NCI-H446 treated with DMSO at 0.1 percent for 48 hours (cell line): ENCODE measurements at regions not wholly inside any gene's neighbourhood (a gene's known extent, or its start where the extent isn't known, plus 50 kb on each side); places are given as distances from the start of the nearest gene placed in this dataset.
"Not testable (repeated sequence)": the region's sequence is repeated elsewhere in the genome, so short reads cannot be mapped to it uniquely, and the experiment has no call there.

ENCODE experiments used
- DNase-seq: peaks from one replicate; lab custom pipeline; 2025; lab: John Stamatoyannopoulos, UW

DNA sequence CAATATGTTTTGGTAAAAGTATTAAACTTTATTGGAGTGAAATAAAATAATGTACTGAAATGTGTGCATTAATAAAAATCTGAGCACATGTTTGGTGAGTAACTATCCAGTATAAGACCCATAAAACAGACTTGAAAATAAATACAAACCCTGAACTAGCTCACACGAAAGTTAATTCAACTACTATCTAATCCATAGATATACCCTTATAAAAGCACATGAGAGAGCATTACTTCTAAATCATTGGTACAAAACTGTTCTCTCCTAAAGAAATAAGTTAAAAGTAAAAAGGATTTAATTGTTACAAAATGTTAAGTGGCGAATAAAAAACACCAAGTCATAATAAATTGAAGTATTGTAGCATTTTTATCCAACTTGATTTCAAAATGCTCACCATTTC lies 295.6 kb downstream of the PTPRC start:
- no peak for DNase-seq

DNA sequence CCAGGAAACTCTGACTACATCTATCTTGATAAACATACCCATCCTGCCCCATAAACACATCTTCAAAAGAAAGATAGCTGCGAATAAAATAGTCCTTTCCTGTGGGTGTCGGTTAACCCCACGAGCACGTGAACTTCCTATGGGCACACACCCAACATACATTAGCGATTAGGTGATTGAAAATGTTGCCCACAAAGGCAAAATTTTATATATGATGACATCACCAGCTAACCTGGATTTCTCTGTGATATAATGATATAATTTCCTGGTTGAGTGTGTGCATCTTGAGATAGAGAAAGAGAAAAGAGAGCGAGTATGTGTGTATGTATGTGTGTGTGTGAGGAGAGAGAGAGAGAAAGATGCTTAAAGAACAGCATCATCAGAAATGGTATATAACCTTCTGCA lies 296.1 kb downstream of the PTPRC start:
- peak; percentile 80 for DNase-seq

DNA sequence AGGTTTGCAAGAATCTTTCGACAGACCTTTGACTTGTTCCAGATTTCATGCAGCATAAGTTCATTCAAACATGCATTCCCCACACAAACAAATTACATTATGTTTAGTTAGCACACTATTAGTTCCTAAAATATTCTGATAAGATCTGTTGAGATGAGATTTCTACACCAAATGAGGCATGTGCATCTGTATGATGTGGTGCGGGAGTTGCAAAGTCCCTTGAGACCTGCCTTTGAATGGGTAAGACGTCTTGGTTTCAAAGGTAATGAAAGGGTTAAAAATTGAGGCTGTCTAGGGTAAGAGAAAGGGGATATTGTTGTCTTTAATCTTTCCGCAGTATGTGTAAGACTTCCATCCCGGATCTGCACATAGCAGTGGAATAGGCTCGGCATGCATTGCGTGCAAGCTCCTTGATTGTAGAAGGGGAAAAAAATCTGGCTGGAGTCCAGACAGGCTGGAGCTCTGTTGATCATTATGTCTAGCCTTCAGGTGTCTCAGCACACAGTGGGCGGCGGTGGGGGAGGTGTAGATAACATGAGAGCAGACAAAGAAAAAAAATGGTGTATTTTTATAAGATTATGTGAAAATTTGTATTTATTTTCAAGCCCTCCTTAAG lies 296.6 kb downstream of the PTPRC start:
- peak; percentile 97 for DNase-seq

DNA sequence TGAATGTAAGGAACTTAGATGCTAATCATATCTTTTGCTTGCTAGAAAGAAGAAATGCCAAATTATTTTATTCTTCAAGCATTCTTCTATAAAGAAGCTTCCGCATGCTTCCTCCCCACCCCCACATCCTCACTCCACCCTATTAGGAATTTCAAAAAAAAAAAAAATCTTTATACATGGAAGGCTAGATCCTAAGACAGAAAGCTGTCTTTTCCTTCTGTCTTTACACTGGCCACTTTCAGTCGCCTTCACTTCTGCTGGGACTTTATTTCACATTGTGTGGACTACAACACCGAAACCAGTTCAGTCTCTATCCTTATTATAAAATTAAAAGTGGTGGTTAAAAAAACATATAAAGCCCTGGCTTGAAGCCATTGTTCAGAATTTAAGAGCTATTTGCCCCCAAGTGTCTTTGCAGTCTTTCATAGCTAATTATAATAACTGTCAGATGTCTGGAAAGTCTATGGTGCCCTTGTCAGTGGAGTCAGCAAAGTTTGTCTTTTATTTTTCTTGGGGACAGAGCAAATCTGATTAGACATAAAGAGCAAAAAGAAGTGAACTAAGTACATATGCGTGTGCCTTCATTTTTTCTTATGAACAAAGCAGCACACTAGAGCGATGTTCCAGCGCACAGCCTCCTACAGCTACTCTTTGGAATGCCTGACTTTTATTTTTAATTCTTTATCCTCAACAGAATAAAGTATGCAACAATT lies 297.7 kb downstream of the PTPRC start:
- peak; percentile 32 for DNase-seq

DNA sequence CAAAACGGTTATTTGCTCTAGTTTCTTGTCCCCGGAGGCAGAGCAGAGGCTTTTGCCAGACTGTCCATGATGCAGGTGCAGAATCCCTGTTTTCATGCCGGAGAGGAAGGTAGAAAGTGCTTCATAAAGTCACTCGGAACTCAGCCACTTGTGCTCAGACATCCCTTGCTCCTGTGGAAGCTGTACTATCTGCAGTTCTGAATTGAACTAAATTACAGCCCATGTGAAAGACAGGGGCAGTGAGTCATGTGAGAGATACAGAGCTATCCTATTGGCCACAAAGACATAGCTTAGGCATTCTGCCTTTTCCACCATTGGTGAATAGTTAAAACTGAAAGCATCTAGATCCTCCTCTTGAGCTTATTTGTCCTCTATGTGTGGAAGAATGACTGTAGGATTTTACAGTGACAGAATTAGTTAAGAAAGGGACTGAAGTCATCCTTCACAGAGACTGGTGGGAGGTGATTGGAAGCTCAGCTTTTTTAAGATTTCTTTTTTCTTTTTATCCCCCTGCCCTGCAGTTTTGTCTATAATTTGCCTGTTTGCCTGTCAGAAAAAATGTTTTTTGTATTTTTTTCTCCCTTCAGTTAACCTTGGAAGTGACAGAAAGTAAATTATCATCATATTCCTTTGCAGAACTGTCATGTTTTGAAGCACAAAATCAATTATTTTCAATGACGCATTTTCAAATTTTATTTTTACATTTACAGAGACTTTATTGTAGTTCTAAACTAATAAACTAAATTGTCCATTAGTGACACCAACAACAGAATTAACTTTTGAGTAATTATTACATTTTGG lies 298.6 kb downstream of the PTPRC start:
- peak; percentile 97 for DNase-seq

DNA sequence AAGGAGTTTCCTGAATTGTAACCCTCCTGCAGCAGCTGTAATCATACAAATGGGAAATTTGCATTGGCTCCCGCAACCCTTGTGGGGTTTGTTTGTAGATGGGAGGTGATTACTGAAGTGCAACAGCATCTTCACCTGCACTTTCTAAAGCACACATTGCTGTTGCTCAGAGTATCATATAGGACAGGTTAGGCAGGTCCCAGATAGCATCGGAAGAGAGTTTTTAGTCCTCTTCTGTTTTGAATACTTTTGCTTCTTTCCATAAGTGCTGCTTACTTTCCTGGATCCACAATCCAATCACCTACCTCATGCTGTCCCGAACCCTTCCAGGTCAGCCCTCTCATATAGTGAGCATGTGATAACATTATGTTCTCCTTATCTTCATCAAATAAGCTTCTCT lies 300.4 kb downstream of the PTPRC start:
- DNase-seq = no peak

DNA sequence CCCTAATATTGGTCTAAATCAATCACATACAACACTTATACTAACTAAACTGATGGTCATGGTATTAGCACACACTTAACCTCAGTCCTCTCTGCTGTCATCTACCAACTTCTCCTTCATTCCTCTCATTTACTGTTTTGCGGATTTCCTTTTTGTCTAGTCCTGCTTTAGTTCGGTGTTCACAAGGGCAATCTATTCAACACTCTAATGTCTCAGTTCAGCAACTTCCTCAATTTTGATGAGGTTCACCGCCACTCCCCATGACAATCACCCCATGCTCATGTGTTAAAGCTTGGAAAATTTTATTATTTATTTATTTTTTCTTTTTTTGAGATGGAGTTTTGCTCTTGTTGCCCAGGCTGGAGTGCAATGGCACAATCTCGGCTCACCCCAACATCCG lies 301.1 kb downstream of the PTPRC start:
- no peak for DNase-seq

DNA sequence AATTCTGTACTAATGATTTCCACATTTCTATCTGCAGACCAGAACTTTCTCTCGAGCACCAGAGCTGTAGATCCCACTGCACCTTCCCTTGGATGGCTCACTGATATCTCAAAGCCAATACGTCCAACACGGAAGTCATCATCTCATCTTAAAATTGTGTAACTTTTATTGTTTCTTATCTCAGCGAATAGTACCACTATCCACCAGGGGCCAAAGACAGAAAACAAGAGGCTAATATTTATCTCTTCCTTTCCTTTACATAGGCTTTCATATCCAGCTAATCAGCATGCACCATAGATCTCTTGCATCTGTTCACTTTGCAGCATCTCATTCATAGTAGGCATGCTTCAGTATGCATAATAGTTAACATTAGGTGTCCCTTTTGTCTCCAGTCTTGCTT lies 303.6 kb downstream of the PTPRC start:
- no peak for DNase-seq

DNA sequence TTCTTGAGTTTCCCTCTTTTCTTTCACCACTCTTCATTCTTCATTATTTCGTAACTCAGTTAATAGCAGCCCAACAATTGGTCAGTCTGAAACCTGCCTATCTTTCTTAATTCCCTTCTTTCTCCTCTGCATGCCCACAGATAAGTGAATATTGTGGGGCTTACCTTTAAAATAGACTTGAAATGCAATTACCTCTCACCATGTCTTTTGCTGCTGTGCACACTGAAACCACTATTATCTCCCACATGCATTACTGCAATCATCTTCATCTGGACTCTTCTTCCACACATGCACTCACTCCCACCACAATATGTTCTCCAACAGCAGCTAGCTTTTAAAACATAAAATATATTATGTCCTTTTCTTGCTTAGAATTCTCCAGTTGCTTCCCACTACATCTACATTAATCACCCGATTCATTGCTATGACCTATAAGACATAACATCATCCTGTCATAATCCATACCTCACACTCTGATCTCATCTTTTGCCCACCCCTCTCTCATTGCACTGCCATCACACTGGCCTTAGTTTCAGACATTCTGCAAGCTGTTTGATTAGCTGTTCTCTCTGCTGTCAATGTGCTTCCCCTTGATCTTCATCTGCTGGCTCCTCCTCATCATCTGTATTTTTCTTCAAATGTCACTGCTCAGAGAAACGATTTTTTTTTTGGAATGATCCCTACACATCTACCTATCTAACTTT lies 304.8 kb downstream of the PTPRC start:
- DNase-seq = no peak

DNA sequence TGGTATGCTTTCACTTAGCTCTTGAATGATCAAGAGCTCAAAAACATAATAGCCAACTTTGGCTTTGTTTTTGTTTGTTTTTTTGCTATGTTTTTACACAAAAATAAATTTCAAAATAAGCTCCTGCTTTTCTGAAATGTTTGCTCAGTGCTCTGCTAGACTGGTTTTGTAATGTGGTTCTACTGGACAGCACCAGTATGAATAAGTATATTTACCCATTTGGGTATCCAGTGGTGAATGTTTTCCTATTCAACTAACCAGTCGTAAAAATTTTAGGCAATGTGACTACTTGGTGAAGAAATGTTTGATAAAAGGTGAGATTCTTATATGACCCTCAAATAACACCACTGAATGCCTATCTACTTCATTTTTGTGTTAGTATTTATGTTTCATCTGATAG lies 308.6 kb downstream of the PTPRC start:
- DNase-seq = no peak

DNA sequence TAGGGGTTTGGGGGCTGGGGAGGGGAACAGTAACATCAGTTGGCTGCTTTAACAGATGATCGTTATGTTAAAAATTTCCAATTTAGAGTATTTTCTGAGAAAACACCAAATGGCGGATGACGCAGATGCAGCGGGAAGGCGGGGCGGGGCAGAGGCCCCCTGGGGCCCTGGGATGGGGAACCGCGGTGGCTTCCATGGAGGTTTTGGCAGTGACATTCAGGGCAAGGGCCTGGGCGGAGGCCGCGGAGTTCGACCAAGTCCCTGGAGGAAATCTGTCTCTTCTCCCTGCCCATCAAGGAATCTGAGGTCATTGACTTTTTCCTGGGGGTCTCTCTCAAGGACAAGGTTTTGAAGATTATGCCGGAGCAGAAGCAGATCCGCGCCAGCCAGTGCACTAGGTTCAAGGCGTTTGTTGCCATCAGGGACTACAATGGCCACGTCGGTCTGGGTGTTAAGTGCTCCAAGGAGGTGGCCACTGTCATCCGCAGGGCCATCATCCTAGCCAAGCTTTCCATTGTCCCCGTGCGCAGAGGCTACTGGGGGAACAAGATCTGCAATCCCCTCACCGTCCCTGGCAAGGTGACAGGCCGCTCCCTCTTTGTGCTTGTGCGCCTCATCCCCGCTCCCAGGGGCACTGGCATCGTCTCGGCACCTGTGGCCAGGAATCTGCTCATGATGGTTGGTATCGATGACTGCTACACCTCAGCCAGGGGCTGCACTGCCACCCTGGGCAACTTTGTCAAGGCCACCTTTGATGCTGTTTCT lies 310.2 kb downstream of the PTPRC start:
- DNase-seq = no peak

DNA sequence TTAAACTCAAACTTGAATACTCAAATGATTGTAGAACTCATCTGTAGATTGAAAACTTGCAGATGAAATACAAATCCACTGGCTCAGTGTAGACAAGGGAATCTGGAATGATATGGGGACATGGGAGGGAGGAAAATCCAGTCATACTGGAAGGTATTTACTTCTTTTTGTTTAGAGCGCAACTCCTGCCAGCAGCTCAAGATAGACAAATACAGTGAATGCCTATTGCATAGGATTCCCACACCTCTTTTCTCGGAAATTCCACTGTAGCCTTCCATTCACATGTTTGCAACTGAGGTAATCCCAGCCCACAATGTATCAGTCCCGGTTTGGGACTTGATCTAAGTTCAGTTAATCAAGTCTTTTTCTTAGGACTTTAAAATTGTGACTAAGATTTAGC lies 311.2 kb downstream of the PTPRC start:
- DNase-seq = no peak

DNA sequence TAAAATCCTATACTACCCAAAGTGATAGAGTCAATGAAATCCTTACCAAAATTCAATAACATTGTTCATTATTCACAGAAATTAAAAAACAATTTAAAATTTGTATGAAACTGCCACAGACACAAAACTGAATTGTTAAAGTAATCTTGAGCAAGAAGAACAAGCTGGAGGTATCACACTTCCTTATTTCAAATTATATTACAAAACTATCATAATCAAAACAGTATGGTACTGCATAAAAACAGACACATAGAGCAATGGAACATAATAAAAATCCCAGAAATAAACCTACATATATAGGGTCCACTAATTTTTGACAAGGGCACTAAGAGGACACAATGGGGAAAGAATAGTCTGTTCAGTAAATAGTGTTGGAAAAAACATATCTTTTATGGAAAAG lies 316.2 kb downstream of the PTPRC start:
- DNase-seq = no peak

DNA sequence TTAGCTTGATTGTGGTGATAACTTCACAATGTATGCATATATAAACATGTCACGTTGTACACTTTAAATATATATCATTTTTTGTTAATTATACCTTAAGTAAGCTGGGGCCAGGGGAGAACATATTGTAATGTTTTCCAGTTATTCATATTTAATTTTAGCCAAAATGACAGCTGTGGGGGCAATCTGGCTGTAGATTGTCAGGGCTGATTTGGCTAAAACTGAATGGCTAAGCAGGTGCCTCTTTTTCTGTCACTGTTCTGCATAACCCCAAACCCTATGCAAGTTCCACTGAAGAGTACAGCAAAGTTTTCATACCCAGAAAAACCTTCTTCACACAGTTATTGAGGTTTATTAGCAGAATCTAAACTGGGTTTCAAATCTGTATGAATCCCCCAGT lies 318.2 kb downstream of the PTPRC start:
- no peak for DNase-seq

DNA sequence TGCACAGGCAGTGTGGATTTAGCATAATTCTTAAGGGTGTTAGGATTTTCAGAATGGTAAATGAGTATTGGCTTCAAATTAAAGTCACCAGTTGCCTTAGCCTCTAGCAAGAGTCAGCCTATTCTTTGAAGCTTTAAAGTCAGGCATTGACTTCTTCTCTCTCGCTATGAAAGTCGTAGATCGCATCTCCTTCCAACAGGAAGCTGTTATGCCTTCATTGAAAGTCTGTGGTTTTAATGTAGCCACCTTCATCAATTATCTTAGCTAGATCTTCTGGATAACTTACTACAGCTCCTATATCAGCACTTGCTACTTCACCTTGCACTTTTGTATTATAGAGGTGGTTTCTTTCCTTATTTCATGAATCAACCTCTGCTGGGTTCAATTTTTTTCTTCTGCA lies 320.2 kb downstream of the PTPRC start:
- no peak for DNase-seq

DNA sequence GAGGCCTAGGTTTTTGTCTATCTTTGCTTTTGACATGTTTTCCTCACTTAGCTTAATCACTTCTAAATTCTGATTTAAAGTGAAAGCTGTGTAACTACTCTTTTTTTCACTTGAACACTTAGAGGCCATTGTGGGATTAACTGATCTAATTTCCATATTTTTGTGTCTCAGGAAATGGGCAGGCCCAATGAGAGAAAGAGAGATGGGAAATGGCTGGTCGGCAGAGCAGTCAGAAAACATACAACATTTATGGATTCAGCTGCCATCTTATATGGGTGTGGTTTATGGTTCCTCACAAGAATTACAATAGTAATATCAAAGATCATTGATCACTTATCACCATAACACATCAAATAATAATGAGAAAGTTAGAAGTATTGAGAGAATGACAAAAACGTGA lies 320.8 kb downstream of the PTPRC start:
- DNase-seq = no peak

DNA sequence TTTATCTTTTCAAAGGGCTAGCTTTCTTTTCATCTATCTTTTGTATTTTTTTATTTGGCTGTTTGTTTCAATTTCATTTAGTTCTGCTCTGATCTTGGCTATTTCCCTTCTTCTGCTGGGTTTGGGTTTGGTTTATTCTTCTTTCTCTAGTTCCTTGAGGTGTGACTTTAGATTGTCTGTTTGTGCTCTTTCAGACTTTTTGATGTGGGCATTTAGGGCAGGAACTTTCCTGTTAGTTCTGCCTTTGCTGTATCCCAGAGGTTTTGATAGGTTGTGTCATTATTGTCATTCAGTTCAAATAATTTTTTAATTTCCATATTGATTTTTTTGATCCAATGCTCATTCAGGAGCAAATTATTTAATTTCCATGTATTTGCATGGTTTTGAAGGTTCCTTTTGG lies 325.0 kb downstream of the PTPRC start:
- not testable (repeated sequence) for DNase-seq

DNA sequence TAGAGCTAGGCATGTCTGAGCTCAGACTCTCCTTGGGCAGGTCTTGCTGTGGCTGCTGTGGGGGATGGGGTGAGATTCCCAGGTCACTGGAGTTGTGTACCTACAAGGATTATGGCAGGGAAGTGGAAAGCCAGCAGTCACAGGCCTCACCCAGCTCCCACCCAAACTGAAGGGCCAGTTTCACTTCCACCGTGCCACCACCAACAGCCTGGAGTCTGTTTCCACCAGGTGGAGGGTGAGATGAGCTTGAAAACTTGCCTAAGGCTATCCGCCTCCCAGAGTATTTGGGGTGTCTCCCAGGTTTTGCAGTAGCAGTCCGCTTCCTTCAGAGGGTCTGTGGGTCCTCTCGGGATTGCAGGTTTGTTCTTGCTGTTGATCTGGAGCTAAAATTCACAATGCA lies 327.7 kb downstream of the PTPRC start:
- DNase-seq = no peak

DNA sequence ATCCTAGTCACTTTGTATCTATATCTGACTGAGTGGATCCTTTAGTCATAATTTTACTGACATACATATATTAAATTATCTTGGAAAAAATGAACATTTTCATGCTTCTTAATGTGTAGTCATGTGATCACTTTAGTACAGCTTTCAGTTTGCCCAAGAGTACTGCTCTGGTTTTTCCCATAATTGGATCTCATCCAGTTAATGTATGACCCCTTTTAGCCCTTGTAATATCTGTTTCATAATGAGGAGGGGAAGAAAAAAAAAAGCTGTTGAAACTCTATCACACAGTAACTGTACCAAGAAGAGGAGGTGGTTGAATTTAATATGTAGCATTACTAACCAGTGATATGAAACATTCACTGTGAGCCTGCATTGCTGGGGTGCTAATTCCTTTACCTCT lies 328.7 kb downstream of the PTPRC start:
- DNase-seq = no peak

DNA sequence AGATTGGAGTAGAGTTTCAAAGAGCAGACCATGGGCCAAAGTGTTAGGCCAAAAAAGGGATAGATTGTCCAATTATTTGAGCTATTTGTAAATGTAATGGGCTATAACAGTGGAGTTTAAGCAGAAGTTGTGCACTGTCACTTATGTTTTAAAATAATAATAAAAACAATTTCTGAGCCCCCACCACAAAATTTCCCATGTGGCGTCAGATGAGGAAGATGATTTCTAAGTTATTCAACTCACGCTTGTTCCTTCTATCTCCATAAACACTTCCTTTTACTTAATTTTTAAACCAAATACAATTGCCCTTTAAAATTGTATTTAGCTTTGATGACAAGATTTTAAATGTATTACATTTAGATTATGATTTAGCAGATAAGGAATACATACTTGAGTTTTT lies 330.0 kb downstream of the PTPRC start:
- DNase-seq = no peak

DNA sequence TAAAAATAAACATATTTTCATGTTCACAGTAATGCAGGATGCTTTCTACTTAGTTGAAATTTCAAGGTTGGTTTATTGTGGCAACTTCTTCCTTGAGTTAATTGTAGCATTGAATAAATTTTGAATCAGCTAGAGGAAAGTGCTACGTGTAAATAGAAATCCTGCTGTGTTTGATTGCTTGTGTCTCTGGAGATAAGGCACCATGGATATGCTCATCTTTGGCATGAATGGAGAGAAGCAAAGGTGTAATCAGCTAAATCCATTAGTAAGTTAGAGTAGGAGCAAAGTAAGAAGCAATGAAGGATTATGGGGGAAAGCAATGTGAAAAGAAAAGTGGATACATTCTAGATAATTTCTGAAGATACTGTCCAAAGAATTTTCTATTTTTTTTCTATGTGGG lies 331.1 kb downstream of the PTPRC start:
- no peak for DNase-seq

DNA sequence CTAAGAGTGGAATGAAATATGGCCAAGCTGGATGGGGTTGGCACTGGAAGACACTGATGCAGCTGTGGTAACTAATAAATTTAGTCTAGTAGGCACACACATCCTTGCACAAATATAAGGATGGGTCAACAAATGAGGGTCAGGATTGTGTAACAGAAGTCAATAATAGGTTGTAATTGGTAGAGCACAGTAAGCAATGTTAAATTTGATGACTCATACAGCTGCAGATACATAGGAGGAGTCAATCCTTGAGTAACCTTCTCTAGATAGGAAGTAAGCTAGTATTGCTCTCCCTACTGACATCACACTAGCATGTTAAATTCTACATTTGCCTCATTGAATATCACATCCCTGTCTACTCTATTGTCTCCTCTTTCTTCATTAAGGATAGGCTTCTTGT lies 332.1 kb downstream of the PTPRC start:
- peak; percentile 23 for DNase-seq
